T-helper 9 cell (primary cell): ENCODE measurements at regions not wholly inside any gene's neighbourhood (a gene's known extent, or its start where the extent isn't known, plus 50 kb on each side); places are given as distances from the start of the nearest gene placed in this dataset.

Experiments used
- DNase-seq: peaks from one replicate; pipeline ENCODE4 v3.0.0-alpha.2; 2020

DNA sequence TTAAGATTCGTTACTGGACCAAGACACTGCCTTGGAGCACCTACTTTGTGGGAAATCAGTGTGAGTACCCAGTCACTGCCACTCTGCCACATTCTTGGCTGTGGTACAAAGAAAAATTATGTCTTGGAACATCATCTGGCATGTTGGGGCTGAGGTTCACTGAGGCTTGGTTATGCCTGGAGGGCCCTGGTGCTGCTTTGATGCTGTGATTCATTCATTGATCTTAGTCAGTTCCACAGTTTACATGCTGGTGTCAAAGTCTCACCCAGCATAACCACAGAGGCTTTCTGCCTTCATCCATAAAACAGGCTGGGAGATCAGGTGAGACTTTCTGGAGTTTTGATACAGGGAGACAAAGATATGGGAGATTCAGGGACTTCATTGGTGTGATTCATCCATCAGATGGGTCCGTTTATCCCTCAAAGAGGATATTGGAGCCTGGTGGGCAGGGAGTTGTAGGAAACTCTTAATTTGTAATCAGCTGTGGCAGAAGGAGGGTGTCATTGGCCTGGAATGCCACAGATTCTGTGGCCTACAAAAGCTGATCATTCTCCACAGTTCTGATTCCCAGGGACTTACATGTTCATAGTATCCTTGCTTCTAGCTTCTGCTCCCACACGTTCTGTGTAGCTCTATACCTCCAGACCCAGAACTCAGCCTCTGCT, 322.5 kb downstream of the PMP22 start:
- no peak for DNase-seq

DNA sequence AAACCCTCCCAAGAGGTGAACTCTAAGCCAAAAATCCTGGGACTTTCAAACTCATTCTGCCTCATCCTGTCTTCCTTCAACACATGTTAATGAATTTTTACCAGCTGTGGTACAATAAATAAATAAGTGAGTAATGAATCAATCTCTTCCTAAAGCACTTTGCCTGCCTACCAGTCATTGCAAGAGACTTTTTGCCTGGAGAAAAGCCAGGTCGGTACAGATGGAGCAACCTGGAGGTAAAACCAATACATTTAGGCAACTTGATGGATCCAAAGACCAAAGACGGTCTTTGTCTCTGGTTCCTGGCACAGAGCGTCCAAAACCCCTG, 324.2 kb downstream of the PMP22 start:
- DNase-seq = no peak

- no peak for DNase-seq
These were observed 324.8 kb downstream of the PMP22 start for GRCh38 chr17:14940108-14940937.

DNA sequence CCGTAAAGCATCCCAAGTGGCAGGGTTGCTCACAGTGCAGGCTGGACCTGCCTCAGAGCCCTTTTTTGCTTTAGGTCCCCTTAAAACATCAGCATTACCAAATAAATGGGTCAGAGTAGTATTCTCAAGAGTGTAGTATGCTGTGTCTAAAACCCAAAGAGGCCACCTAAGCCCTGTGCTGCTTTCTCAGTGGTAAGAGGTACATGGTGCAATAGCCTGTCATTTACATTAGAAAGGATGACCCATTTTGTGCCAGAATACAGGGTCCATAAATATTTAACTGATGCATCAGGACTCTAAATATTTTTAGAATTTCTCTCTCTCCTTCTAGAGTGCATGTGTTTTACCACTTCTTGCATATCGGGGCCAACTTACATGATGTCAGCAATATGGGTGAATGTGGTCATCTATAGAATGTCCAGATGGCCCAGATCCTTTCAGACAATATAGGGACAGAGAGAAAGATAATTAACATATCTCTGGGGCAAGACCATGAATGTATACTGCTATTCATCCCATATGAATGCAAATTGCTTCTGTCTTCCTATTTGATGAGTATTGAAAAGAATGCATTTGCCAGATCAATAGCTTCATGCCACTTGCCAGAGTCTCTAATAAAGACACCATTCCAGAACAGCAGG, 329.2 kb downstream of the PMP22 start:
- no peak for DNase-seq

GRCh38 chr17:14935139-14935841, 329.8 kb downstream of the PMP22 start:
- DNase-seq = no peak

DNA sequence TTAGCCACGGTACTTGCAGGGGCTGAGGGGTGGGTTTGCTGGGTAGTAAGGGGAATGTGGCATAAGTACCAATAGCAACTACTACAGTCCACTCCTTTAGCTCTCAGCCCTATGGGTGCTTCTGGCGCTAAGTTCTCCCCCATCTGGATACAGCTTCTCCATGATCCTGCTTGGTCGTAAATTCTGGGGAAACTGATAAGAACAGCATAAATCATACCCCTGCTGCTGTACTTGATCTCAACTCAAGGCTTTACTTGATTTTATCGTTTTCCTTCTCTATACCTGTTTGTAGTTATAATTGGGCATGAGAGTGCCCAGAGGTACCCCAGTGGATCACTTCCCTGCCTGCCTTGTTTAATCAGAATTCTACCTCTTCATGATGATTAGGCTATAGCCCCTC, 331.4 kb downstream of the PMP22 start:
- no peak for DNase-seq

DNA sequence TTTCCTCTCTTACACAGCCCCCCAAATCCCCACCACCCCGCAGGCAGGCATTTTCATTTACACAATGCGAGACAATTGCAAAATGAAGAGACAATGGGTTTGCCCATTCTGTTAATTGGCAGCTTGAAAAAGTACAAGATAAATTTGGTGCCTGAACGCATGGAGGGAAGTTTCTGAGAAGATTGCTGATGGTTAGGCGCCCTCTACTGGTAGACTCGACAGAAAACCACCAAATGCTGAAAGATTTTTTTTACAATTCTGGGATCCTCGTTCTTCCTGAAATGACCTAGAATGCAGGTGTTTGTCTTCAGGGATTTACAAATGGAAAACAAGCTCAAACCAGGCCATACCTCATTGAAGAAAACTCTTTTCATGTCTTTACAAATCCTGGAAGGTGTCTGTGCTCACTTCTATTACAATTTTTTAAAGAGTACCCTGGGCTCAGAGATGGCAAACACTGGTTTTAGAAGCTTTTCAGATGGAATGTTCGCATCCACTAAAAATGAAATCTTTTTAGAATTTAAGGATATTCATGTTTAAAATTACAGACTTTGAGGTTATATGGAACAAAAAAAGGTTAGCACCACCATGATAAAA, 338.5 kb downstream of the PMP22 start:
- peak; percentile 35 for DNase-seq

DNA sequence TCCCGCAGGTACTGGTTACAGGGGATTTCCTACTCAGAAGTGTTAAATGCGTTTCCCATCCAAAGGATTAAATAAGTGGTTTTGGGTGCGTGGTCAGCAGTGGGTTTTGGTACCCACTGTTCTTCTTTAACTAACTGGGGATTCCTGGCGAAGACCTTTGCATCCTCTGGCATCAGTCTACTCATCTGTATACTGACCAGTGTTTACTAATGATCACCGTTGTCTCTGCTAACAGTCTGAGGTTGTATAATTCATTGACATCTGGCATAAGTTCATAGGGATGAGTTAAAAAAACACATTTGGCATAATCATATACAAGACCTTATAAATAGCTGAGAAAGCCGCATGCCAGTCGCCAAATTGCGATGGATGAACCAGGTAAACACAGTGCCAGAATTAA, 339.1 kb downstream of the PMP22 start:
- no peak for DNase-seq

GRCh38 chr17:14925498-14925897, 339.6 kb downstream of the PMP22 start:
- DNase-seq = no peak

GRCh38 chr17:14923981-14924380, 341.1 kb downstream of the PMP22 start:
- no peak for DNase-seq

- no peak for DNase-seq
These were observed 342.7 kb downstream of the PMP22 start for GRCh38 chr17:14922411-14922810.

DNA sequence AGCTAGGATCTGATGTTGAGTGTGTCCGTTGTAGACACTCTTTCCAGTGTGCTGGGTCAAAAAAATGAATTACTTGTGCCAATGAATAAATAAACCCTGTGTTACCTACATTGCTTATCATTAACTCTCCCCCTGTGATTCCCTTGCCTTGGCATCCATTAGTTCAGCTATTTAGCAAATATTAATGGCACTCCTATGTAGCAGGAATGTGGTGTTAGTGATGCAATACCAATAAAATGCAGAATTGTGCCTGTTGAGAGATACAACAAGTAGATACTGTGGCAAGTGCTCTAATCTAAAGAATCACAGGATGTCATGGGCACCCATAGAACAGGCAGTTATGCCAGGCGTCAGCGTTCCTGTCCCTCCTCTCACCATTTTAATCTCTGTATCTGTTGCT, 343.2 kb downstream of the PMP22 start:
- no peak for DNase-seq

- no peak for DNase-seq
These were observed 345.4 kb downstream of the PMP22 start for GRCh38 chr17:14919631-14920213.

DNA sequence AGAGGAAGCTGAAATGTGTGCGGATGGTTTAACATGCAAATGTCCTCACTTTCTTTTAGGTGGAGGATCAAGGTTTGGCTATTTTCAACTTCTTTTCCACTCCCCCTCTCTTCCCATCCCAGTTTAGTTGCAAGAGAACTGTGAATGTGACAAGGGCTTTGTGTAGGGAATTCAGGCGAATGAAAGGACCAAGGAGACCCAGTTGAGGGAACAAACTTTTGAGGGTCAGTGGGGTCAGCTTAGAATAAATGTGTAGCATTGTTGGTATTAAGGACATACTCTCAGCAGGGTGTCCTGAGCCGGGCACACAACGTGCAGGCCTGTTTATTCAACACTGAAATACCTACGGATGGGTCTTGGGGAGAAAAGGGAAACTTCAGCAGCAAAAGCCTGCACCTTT, 346.0 kb downstream of the PMP22 start:
- DNase-seq = no peak

DNA sequence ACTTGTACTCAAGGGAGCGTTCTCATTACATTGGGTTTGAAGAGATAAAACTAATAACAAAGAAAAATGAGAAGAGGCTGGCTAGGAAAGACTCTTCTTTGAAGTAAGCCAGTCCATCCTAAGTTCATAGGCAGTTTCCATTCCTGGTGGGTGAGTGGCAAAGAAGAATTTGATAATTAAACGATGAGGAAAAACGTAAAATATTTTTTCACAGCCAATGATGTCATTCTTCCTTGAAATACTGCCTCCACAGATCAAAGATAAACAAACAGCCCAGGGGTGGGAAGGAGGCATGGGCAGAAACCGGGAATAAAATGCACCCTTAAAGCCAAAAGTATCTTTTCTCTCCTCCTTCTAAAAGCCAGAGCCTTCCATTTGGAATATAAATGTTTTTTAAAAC, 346.6 kb downstream of the PMP22 start:
- DNase-seq = no peak

GRCh38 chr17:14910916-14911315, 354.2 kb downstream of the PMP22 start:
- no peak for DNase-seq

- DNase-seq = no peak
These were observed 360.7 kb downstream of the PMP22 start for GRCh38 chr17:14904386-14904785.

DNA sequence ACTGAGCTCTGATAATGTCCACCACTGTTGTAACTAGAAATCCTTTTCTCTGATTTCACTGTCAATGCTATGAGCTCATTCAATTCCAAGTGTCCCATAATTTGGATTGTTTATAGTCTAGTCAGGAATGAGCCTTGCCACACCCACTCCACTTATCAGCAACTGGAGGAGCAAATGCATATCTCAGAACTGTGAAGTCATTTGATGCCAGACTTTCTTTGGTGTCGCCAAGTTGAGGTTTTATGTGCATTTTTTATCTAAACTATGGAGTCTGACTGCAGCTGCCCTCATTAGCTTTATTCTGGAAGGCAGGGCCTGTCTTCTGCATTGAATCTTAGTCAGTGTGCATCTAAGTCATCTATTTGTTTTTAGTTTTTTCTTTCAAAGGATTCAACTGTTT, 361.3 kb downstream of the PMP22 start:
- DNase-seq = no peak

DNA sequence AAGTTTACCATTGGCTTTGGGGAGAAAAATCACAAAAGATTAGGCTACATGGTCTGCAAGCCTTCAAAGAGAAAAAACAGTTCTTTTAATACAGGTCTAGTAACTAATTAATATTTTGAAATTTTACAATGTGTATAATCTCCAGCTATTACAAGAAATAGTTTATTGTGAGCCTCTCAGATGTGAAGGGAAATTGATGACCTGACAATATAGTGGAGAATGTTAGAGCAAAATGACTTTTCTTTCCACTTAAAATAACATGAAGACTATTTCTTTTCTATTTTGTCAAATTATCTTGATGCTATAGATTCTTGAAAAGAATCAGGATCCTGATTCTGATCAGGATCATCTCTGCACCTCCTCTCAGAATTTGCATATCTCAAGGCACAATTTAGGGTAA, 362.3 kb downstream of the PMP22 start:
- DNase-seq = no peak

DNA sequence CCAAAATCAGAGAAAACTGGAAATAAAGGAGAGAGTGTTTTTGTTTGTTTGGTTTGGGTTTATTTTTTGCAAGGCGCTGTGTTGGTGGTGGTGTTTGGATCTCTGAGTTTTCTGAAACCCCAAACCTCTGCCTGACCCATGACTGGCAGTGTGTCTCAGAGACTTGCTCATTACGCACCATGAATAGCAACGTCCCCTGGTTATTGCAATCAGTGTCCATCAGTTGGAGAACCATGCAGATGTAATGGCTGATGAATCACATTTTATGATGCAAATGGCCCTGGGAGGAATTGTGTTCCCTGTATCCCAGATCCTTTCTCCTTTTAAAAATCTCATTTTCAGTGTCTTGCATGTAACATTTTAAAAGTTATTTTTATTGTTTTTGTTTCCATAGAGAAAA, 362.8 kb downstream of the PMP22 start:
- DNase-seq = no peak

DNA sequence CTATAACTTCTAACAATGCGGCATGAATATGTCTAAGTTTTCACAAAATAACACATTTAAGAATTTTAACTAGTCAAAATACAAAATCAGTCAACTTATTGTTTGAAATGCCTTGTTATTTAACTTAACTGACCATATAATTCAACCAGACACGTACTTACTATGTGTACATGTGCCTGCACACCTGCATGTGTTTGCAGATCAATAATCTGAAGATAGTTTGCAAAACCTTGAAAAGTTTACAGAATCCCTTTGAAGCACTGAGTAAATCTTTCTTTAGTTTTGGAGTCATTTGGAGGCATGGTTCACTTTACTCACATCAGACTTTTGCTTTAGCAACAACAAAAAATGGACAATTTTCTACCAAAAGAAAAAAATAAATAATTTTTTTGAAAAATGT, 363.8 kb downstream of the PMP22 start:
- no peak for DNase-seq

DNA sequence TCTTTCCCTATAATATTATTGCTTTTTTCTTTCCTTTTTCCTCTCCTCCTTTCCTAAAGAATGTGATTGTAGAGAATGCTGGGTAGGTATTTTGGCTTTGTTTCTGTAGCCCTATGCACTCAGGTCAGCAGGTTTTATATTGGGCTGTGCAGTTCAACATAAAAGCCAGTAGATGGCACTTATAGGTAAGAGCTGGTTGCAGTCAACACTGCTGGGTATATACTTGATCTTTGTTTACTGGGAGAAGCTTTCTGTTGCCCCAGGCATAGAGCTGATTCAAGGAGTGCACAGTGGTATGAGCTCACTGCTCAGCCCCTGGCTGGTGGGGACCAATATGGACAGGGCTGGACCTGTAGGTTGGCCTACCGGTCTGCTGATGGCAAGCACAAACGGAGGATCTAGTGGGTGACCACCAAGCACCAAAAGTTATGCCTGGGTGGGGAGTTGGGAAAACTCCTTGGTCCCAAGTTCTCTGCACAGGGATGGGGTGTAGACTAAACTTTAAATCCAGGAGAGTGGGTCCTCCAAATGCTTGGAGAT, 378.9 kb downstream of the PMP22 start:
- no peak for DNase-seq
